Thoracic aorta (tissue), 2 donors: ENCODE measurements at regions not wholly inside any gene's neighbourhood (a gene's known extent, or its start where the extent isn't known, plus 50 kb on each side); places are given as distances from the start of the nearest gene placed in this dataset.

Experiments
- ATAC-seq: fragments of 150-250 bp; one replicate; pipeline ENCODE4 v1.8.0; 2017; ENCODE audit warnings: low read depth; ENCODE audit not compliant: insufficient number of reproducible peaks, low FRiP score
- DNase-seq: peaks from one replicate; pipeline ENCODE4 v3.0.0-alpha.2; 2020; ENCODE audit warnings: low spot score
- H3K27ac ChIP-seq, 2 donors: fragments of 200-600 bp; sonication (generic); 1 replicate in 1 of 2; 2 replicates in 1 of 2; pipeline ENCODE4 v1.5.1; 2016; ENCODE audit warnings: mild to moderate bottlenecking in 2 of 2, moderate library complexity in 2 of 2
- H3K27me3 ChIP-seq: fragments of 200-600 bp; sonication (generic); replicated peaks from 2 replicates; pipeline ENCODE4 v1.6.0; 2016; ENCODE audit warnings: mild to moderate bottlenecking; ENCODE audit not compliant: insufficient read depth
- H3K36me3 ChIP-seq: fragments of 200-600 bp; sonication (generic); one replicate; pipeline ENCODE4 v1.5.1; 2016
- H3K4me1 ChIP-seq, 2 donors: fragments of 200-600 bp; sonication (generic); 1 replicate in 1 of 2; 2 replicates in 1 of 2; pipeline versions ENCODE4 v1.5.1 to v1.6.0; 2016; ENCODE audit warnings: low read depth in 2 of 2, mild to moderate bottlenecking in 1 of 2; ENCODE audit not compliant: control insufficient read depth in 1 of 2
- H3K4me3 ChIP-seq: fragments of 200-600 bp; sonication (generic); 2 replicates; pipeline ENCODE4 v1.5.1; 2016; ENCODE audit warnings: mild to moderate bottlenecking
- H3K9me3 ChIP-seq: fragments of 200-600 bp; sonication (generic); 2 replicates; pipeline ENCODE4 v1.5.1; 2016
- TF ChIP-seq, protein P1 (sequence below): fragments of 200-600 bp; sonication (generic); IDR thresholded peaks from one replicate; pipeline ENCODE4 v1.5.1; 2019; ENCODE audit warnings: antibody characterized with exemption

- H3K27ac ChIP-seq = no peak overlapping the region
- H3K9me3 ChIP-seq = no peaks in the 10 kb centered on the region
- TF ChIP-seq, protein P1, sequence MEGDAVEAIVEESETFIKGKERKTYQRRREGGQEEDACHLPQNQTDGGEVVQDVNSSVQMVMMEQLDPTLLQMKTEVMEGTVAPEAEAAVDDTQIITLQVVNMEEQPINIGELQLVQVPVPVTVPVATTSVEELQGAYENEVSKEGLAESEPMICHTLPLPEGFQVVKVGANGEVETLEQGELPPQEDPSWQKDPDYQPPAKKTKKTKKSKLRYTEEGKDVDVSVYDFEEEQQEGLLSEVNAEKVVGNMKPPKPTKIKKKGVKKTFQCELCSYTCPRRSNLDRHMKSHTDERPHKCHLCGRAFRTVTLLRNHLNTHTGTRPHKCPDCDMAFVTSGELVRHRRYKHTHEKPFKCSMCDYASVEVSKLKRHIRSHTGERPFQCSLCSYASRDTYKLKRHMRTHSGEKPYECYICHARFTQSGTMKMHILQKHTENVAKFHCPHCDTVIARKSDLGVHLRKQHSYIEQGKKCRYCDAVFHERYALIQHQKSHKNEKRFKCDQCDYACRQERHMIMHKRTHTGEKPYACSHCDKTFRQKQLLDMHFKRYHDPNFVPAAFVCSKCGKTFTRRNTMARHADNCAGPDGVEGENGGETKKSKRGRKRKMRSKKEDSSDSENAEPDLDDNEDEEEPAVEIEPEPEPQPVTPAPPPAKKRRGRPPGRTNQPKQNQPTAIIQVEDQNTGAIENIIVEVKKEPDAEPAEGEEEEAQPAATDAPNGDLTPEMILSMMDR = no peak
- H3K4me3 ChIP-seq = no peak overlapping the region
- H3K4me1 ChIP-seq = no peaks in the 10 kb centered on the region
- H3K36me3 ChIP-seq = no peaks in the 10 kb centered on the region
- H3K27me3 ChIP-seq = no peaks in the 10 kb centered on the region
- DNase-seq (no peak), ATAC-seq (no peak)
Measured at GRCh38 chr6:121809211-121809610, 373.8 kb downstream of the GJA1 start.

GRCh38 chr6:121810158-121811032, 374.9 kb downstream of the GJA1 start:
- H3K4me1 ChIP-seq = no peaks in the 10 kb centered on the region
- no peak overlapping the region for H3K27ac ChIP-seq
- no peak for DNase-seq
- no peak overlapping the region for H3K4me3 ChIP-seq
- no peak for ATAC-seq
- no peaks in the 10 kb centered on the region for H3K27me3 ChIP-seq
- no peaks in the 10 kb centered on the region for H3K36me3 ChIP-seq
- H3K9me3 ChIP-seq = no peaks in the 10 kb centered on the region
- TF ChIP-seq, protein P1 = no peak

DNA sequence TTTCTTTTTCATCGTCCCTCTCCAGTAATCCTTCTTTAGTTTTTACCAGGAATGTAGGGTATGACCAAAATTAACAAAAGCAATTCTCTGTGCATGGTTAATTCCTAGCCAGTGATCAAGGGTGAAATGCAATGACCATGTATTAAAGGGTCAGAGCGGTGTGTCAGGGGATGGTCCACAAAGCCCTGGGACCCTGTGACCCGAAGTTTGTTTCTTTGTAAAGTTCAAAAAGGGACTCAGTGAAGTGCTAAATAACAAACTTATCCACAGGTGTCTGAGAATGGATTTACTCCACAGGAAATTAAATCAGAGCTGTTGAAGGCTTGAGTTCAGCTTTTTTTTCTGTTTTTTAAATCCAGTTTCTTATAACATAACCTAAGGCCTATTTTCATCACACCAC, 375.7 kb downstream of the GJA1 start:
- Histone ChIP-seq H3K9me3 (no peaks in the 10 kb centered on the region), H3K36me3 (no peaks in the 10 kb centered on the region), H3K4me1 (no peaks in the 10 kb centered on the region), H3K27ac (no peak overlapping the region), H3K27me3 (no peaks in the 10 kb centered on the region), H3K4me3 (no peak overlapping the region)
- no peak for ATAC-seq
- TF ChIP-seq, protein P1 = no peak
- no peak for DNase-seq

DNA sequence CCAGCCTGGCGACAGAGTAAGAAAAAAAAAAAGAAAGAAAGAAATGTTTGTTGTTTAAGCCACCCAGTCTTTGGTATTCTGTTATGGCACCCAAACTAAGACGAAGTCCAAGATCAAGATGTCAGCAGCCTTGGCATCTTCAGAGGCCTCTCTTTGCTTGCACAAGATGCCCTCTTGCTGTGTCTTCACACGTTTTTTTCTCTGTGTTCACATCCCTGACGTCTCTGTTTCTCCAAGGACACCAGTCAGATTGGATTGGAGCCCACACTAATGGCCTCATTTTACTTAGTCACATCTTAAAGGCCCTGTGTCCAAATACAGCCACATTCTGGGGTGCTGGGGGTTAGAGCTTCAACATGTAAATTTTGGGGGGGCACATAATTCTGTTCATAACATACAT, 380.9 kb downstream of the GJA1 start:
- no peaks in the 10 kb centered on the region for H3K36me3 ChIP-seq
- DNase-seq = no peak
- ATAC-seq = no peak
- H3K27ac ChIP-seq = no peak overlapping the region
- H3K9me3 ChIP-seq = peaks cover 17% of the 10 kb centered on the region
- TF ChIP-seq, protein P1 = no peak
- no peaks in the 10 kb centered on the region for H3K4me1 ChIP-seq
- no peaks in the 10 kb centered on the region for H3K27me3 ChIP-seq
- H3K4me3 ChIP-seq = no peak overlapping the region

DNA sequence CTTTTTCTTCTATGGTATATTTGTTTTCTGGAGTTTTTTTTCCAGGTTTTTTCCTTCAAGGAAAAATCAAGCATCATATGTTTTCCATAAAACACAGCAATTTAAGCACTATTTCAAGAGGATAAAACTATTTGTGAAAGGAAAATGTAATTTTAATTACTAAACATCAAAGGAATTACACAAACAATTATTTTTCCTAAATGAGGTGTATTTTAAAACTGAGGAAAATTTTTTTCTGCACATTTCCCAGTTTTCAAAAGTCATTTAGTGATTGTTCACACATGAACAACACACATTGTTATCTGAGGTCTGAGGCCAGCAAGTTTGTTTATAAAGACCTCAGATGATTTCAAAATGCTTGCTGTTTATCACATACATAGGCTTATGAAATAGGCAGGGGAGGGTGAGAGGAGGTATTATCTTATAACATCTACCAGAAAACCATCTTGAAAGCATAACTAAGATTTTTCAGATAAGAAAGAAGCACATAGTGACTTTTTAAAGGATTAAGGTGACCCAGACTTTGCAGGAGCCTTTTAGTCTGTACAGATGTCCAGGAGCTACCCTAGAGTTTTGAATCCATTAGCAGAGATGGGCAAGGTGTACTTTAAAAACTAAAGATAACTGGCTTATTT, 381.6 kb downstream of the GJA1 start:
- H3K4me1 ChIP-seq = no peaks in the 10 kb centered on the region
- H3K9me3 ChIP-seq = peaks cover 17% of the 10 kb centered on the region
- DNase-seq (no peak), ATAC-seq (no peak)
- no peaks in the 10 kb centered on the region for H3K27me3 ChIP-seq
- no peaks in the 10 kb centered on the region for H3K36me3 ChIP-seq
- H3K27ac ChIP-seq = no peak overlapping the region
- TF ChIP-seq, protein P1 = no peak
- H3K4me3 ChIP-seq = no peak overlapping the region
